ENCODE measurements at regions not wholly inside any gene's neighbourhood (a gene's known extent, or its start where the extent isn't known, plus 50 kb on each side); places are given as distances from the start of the nearest gene placed in this dataset.

- 75% methylated on average over 7 of the region's 7 CpGs; no CpG with 5 or more reads in 1 of the 2 experiments for WGBS, 2 experiments (ENCODE audit: extremely low coverage in 1 of 2, insufficient coverage in 1 of 2, insufficient read length in 1 of 2, insufficient replicate concordance in 2 of 2, low coverage in 1 of 2, low lambda C conversion rate in 2 of 2, missing lambda C conversion rate in 1 of 2)
- no peak overlapping the region for H2BK12ac ChIP-seq (ENCODE audit: low read depth, low read length)
- no peaks in the 10 kb centered on the region for H3K9me3 ChIP-seq (ENCODE audit: insufficient read depth in 2 of 2, low read depth in 1 of 2, low read length in 1 of 2)
- no peak overlapping the region for H2BK20ac ChIP-seq (ENCODE audit: low read length)
- H3K4me1 ChIP-seq (replicated peaks in 1 of 4; ENCODE audit: control insufficient read depth in 3 of 4, insufficient read depth in 4 of 4, low read length in 3 of 4) = no peaks in the 10 kb centered on the region
- H4K8ac ChIP-seq (ENCODE audit: extremely low read depth, insufficient read depth, low read length) = no peak overlapping the region
- H2AK5ac ChIP-seq (ENCODE audit: low read depth, low read length) = no peak overlapping the region
- H3K36me3 ChIP-seq (ENCODE audit: control insufficient read depth in 2 of 4, insufficient read depth in 4 of 4, low read length in 3 of 4) = no peaks in the 10 kb centered on the region
- POLR2A ChIA-PET (ENCODE audit: partially characterized antibody) = interaction anchor here (0.6 kb wide), 1 partner anchor 34 kb away, joined by 4 read pairs; no protein-coding TSS in a partner anchor
- no peaks in the 10 kb centered on the region for H3K79me1 ChIP-seq (ENCODE audit: low read depth, low read length)
- H3K14ac ChIP-seq (ENCODE audit: insufficient read length) = no peak overlapping the region
- no peaks in the 10 kb centered on the region for H4K20me1 ChIP-seq (replicated peaks in 1 of 2; ENCODE audit: control insufficient read depth in 1 of 2, insufficient read depth in 2 of 2, low read length in 2 of 2)
- H3K4ac ChIP-seq (replicated peaks; ENCODE audit: insufficient read length, low read depth, low read length) = no peak overlapping the region
- FAIRE-seq (no peak), DNase-seq (ENCODE audit: low read depth in 1 of 2, low spot score in 2 of 2) (no peak)
- H3K4me3 ChIP-seq (ENCODE audit: extremely low read depth in 1 of 4, insufficient read depth in 2 of 4, low read depth in 3 of 4, low read length in 4 of 4) = no peak overlapping the region
- H3K23me2 ChIP-seq (ENCODE audit: low read depth, low read length) = no peaks in the 10 kb centered on the region; the same call in 1 of the 2 replicates
- no peak overlapping the region for H3K9ac ChIP-seq (replicated peaks in 1 of 4; ENCODE audit: extremely low read depth in 1 of 4, low read depth in 3 of 4, low read length in 3 of 4)
- H2BK15ac ChIP-seq (ENCODE audit: low read length) = no peak overlapping the region
- no peak overlapping the region for H4K5ac ChIP-seq (ENCODE audit: insufficient read length, low read depth, low read length)
- no peak overlapping the region for H3K23ac ChIP-seq (ENCODE audit: insufficient read length)
- no peaks in the 10 kb centered on the region for H3K27me3 ChIP-seq (replicated peaks in 1 of 4; ENCODE audit: control insufficient read depth in 3 of 4, extremely low read depth in 1 of 4, insufficient read depth in 3 of 4, low read length in 3 of 4)
- H2AFZ ChIP-seq (ENCODE audit: low read length) = no peak overlapping the region
- no peak overlapping the region for H3K27ac ChIP-seq (ENCODE audit: low read depth, low read length)
- no peak overlapping the region for H2BK5ac ChIP-seq (ENCODE audit: low read depth, low read length)
- CTCF ChIA-PET (ENCODE audit: partially characterized antibody) = interaction anchor here (1.0 kb wide), 1 partner anchor 283 kb away, joined by 3 read pairs; no protein-coding TSS in a partner anchor
- no peak overlapping the region for H3K4me2 ChIP-seq (ENCODE audit: insufficient read depth in 1 of 2, low read depth in 2 of 2, low read length in 2 of 2)
- no peak overlapping the region for H4K91ac ChIP-seq (replicated peaks; ENCODE audit: insufficient read length, low read length)
- H3K79me2 ChIP-seq (ENCODE audit: control insufficient read depth in 1 of 2, insufficient read depth in 2 of 2, low read length in 2 of 2) = no peaks in the 10 kb centered on the region
- no peak overlapping the region for H3K18ac ChIP-seq (ENCODE audit: extremely low read depth, low read length)
- no peak overlapping the region for H3K56ac ChIP-seq (replicated peaks; ENCODE audit: insufficient read length, low read depth, low read length)
- no peak overlapping the region for H2BK120ac ChIP-seq (replicated peaks; ENCODE audit: low read depth, low read length)
- TF ChIP-seq CHD1 (IDR thresholded peaks at IDR 0.05; ENCODE audit: low read depth, low read length) (no peak), EGR1 (IDR thresholded peaks at IDR 0.05; ENCODE audit: borderline replicate concordance, low read depth, low read length) (no peak), TCF12 (IDR thresholded peaks at IDR 0.05; ENCODE audit: low read depth, low read length) (no peak), SP2 (IDR thresholded peaks at IDR 0.05; ENCODE audit: low read length) (no peak), EZH2 (IDR thresholded peaks at IDR 0.05; ENCODE audit: low read depth, low read length, severe bottlenecking) (no peak), KDM1A (IDR thresholded peaks at IDR 0.05; ENCODE audit: borderline replicate concordance, low read length) (no peak), JUN (IDR thresholded peaks at IDR 0.05; ENCODE audit: low read depth, low read length) (no peak), NANOG (IDR thresholded peaks at IDR 0.05; ENCODE audit: insufficient read depth, low read depth, low read length, poor library complexity, severe bottlenecking) (no peak), ATF3 (IDR thresholded peaks at IDR 0.05; ENCODE audit: insufficient read depth, low read depth, low read length) (no peak), RFX5 (IDR thresholded peaks at IDR 0.05; ENCODE audit: borderline replicate concordance, low read depth, low read length) (no peak)
Observed at GRCh38 chr10:117078168-117078837, 59.8 kb downstream of the VAX1 start.
